ENCODE measurements at regions not wholly inside any gene's neighbourhood (a gene's known extent, or its start where the extent isn't known, plus 50 kb on each side); places are given as distances from the start of the nearest gene placed in this dataset.

- Histone ChIP-seq H3K9me2 (ENCODE audit: insufficient read depth, low read length) (no peaks in the 10 kb centered on the region), H3K36me3 (ENCODE audit: insufficient read depth, low read length) (no peaks in the 10 kb centered on the region), H4K20me1 (ENCODE audit: insufficient read depth, low read length) (no peaks in the 10 kb centered on the region), H3K4me1 (ENCODE audit: insufficient read depth, low read length, poor library complexity, severe bottlenecking) (no peaks in the 10 kb centered on the region), H3K79me2 (ENCODE audit: insufficient read depth, low read depth, low read length) (no peaks in the 10 kb centered on the region), H3K27ac (ENCODE audit: low read depth, low read length, poor library complexity, severe bottlenecking) (no peak overlapping the region), H3K4me2 (ENCODE audit: low read length) (no peak overlapping the region), H3K4me3 (ENCODE audit: low read depth, low read length, poor library complexity, severe bottlenecking) (no peak overlapping the region), H2AFZ (ENCODE audit: low read length) (no peak overlapping the region), H3K9me3 (ENCODE audit: low read length) (no peaks in the 10 kb centered on the region)
- intact Hi-C loops (cut with micrococcal nuclease; ENCODE audit: unreplicated experiment): no loop called here
- TF ChIP-seq EZH2phosphoT487 (IDR thresholded peaks at IDR 0.05; ENCODE audit: borderline replicate concordance, low read depth, low read length) (no peak), CTCF (conservative IDR thresholded peaks at IDR 0.05; ENCODE audit: low read length) (no peak)
- CTCF ChIA-PET (ENCODE audit: unreplicated experiment): no interaction called here
- DNase-seq (ENCODE audit: low spot score): no peak
- POLR2A ChIA-PET: interaction anchor here (0.5 kb wide), 1 partner anchor 608 kb away, joined by 3 read pairs; no protein-coding TSS in a partner anchor
- BruUV-seq (replicated peaks): no TSS peak
Observed at GRCh38 chr13:111632906-111633305, 312.5 kb downstream of the TEX29 start.

GRCh38 chr13:111633401-111633800 is 313.0 kb downstream of the TEX29 start:
- Histone ChIP-seq H3K79me2 (ENCODE audit: insufficient read depth, low read depth, low read length) (no peaks in the 10 kb centered on the region), H4K20me1 (ENCODE audit: insufficient read depth, low read length) (no peaks in the 10 kb centered on the region), H3K27ac (ENCODE audit: low read depth, low read length, poor library complexity, severe bottlenecking) (no peak overlapping the region), H2AFZ (ENCODE audit: low read length) (no peak overlapping the region), H3K4me1 (ENCODE audit: insufficient read depth, low read length, poor library complexity, severe bottlenecking) (no peaks in the 10 kb centered on the region), H3K9me2 (ENCODE audit: insufficient read depth, low read length) (no peaks in the 10 kb centered on the region), H3K4me3 (ENCODE audit: low read depth, low read length, poor library complexity, severe bottlenecking) (no peak overlapping the region), H3K4me2 (ENCODE audit: low read length) (no peak overlapping the region), H3K36me3 (ENCODE audit: insufficient read depth, low read length) (no peaks in the 10 kb centered on the region), H3K9me3 (ENCODE audit: low read length) (no peaks in the 10 kb centered on the region)
- POLR2A ChIA-PET: no interaction called here
- TF ChIP-seq EZH2phosphoT487 (IDR thresholded peaks at IDR 0.05; ENCODE audit: borderline replicate concordance, low read depth, low read length) (no peak), CTCF (conservative IDR thresholded peaks at IDR 0.05; ENCODE audit: low read length) (no peak)
- intact Hi-C loops (cut with micrococcal nuclease; ENCODE audit: unreplicated experiment): no loop called here
- no peak for DNase-seq (ENCODE audit: low spot score)
- CTCF ChIA-PET (ENCODE audit: unreplicated experiment): no interaction called here
- no TSS peak for BruUV-seq (replicated peaks)

GRCh38 chr13:111634410-111634809 is 314.0 kb downstream of the TEX29 start:
- Histone ChIP-seq H3K9me3 (ENCODE audit: low read length) (no peaks in the 10 kb centered on the region), H2AFZ (ENCODE audit: low read length) (no peak overlapping the region), H3K4me3 (ENCODE audit: low read depth, low read length, poor library complexity, severe bottlenecking) (no peak overlapping the region), H3K4me2 (ENCODE audit: low read length) (no peak overlapping the region), H3K79me2 (ENCODE audit: insufficient read depth, low read depth, low read length) (no peaks in the 10 kb centered on the region), H3K36me3 (ENCODE audit: insufficient read depth, low read length) (no peaks in the 10 kb centered on the region), H3K9me2 (ENCODE audit: insufficient read depth, low read length) (no peaks in the 10 kb centered on the region), H3K27ac (ENCODE audit: low read depth, low read length, poor library complexity, severe bottlenecking) (no peak overlapping the region), H4K20me1 (ENCODE audit: insufficient read depth, low read length) (no peaks in the 10 kb centered on the region), H3K4me1 (ENCODE audit: insufficient read depth, low read length, poor library complexity, severe bottlenecking) (no peaks in the 10 kb centered on the region)
- POLR2A ChIA-PET: no interaction called here
- DNase-seq (ENCODE audit: low spot score): no peak
- no TSS peak for BruUV-seq (replicated peaks)
- CTCF ChIA-PET (ENCODE audit: unreplicated experiment): no interaction called here
- intact Hi-C loops (cut with micrococcal nuclease; ENCODE audit: unreplicated experiment): no loop called here
- TF ChIP-seq EZH2phosphoT487 (IDR thresholded peaks at IDR 0.05; ENCODE audit: borderline replicate concordance, low read depth, low read length) (no peak), CTCF (conservative IDR thresholded peaks at IDR 0.05; ENCODE audit: low read length) (no peak)
